Epithelial cell of esophagus (primary cell): ENCODE measurements at regions not wholly inside any gene's neighbourhood (a gene's known extent, or its start where the extent isn't known, plus 50 kb on each side); places are given as distances from the start of the nearest gene placed in this dataset.
"Not testable (repeated sequence)": the region's sequence is repeated elsewhere in the genome, so short reads cannot be mapped to it uniquely, and the experiment has no call there.

Experiments
- DNase-seq: peaks from one replicate; pipeline ENCODE4 v3.0.0; 2010; ENCODE audit warnings: low read depth
- H3K4me3 ChIP-seq: 2 replicates; pipeline ENCODE4 v1.5.1; 2011; ENCODE audit warnings: mild to moderate bottlenecking, low read length, control low read depth
- TF ChIP-seq, protein P1 (sequence below): IDR thresholded peaks from 2 replicates; pipeline ENCODE4 v1.5.1; 2011; ENCODE audit warnings: low read depth, mild to moderate bottlenecking, low read length, control low read depth, inconsistent platforms; ENCODE audit not compliant: insufficient read depth; ENCODE audit errors: missing control alignments

DNA sequence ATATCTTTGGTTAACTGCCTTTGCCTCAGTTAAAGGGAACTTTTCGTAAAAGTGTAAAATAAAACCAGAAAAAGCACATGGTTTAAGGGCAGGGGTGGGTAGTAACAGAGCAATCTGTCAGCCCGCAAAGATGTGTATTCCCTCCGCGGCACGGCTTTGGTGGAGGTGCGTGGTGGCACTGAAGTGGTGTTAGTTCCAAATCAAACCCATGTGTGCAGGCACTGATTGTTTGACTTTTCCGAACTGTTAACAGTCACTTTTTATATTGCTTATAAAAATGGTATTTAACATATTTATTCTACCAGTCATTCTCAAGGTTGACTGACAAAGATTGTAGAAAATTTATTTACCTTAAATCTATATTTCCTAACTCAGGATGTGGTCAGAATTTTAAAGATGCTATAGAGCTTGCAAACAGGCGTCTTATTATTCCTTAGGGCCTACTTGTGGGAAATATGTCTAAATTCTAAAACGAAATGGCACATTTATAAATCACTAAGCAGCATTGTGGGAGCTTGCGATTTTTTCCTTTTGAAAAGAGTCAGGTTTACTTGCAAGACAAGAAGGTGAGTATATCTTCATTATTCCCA lies 272.7 kb upstream of the PCDH18 start:
- no peak overlapping the region for H3K4me3 ChIP-seq
- no peak for DNase-seq
- TF ChIP-seq, protein P1, sequence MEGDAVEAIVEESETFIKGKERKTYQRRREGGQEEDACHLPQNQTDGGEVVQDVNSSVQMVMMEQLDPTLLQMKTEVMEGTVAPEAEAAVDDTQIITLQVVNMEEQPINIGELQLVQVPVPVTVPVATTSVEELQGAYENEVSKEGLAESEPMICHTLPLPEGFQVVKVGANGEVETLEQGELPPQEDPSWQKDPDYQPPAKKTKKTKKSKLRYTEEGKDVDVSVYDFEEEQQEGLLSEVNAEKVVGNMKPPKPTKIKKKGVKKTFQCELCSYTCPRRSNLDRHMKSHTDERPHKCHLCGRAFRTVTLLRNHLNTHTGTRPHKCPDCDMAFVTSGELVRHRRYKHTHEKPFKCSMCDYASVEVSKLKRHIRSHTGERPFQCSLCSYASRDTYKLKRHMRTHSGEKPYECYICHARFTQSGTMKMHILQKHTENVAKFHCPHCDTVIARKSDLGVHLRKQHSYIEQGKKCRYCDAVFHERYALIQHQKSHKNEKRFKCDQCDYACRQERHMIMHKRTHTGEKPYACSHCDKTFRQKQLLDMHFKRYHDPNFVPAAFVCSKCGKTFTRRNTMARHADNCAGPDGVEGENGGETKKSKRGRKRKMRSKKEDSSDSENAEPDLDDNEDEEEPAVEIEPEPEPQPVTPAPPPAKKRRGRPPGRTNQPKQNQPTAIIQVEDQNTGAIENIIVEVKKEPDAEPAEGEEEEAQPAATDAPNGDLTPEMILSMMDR, result no peak

DNA sequence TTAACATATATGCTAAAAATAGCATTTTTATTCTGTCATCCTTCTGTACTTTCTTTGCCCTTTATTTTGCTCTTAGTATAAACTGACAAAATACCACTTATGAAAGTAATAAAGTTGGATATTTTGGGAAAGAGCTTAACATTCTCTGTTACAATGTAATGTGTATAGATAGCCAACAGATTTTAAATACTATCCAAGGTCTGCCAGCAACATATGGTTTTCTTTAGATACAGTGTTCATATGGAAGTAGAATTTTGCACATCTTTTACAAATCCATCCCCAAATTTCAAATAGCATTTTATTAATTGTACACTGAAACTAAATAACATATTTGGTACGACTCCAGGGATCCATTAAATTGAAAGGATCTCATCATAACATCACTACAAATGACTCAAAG lies 268.6 kb upstream of the PCDH18 start:
- DNase-seq, result no peak
- H3K4me3 ChIP-seq, result no peak overlapping the region
- TF ChIP-seq, protein P1, result no peak

DNA sequence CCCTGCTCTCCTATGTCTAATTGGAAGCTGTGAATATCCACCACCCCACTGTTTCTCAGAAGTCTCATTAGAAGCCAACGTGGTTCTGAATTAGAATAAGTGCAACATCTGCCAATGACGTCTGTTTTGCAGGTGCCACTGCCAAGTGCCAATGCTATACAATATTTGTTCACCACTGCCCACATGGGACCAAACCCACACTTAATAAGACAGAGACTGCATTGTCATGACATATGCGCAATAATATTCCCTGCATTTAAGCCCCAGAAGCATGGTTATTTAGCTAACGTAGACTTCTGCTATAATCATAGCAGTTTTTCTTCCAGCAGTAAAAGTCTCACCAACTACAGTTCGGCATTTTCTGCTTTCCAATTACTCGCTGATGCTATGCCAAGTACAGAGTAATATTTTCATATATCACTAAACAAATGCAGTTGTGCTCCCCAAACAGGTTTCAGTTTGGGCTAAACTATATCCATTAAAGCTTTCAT lies 262.5 kb upstream of the PCDH18 start:
- TF ChIP-seq, protein P1, result no peak
- H3K4me3 ChIP-seq, result no peak overlapping the region
- peak; percentile 10 for DNase-seq

DNA sequence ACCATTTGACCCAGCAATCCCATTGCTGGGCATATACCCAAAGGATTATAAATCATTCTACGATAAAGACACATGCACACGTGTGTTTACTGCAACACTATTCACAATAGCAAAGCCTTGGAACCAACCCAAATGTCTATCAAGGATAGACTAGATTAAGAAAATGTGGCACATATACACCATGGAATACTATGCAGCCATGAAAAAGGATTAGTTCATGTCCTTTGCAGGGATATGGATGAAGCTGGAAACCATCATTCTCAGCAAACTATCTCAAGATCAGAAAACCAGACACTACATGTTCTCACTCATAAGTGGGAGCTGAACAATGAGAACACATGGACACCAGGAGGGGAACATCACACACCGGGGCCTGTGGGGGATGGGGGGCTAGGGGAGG lies 257.0 kb upstream of the PCDH18 start:
- not testable (repeated sequence) for H3K4me3 ChIP-seq, DNase-seq

DNA sequence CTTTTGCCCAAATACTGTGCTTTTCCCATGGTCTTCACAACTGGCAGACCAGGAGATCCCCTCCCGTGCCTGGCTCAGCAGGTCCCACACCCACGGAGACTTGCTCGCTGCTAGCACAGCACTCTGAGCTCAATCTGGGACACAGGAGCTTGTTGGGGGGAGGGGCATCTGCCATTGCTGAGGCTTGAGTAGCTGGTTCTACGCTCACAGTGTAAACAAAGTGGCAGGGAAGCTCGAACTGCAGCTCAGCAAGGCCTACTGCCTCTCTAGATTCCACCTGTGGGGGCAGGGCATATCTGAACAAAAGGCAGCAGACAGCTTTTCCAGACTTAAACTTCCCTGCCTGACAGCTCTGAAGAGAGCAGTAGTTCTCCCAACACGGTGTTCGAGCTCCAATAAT lies 251.6 kb upstream of the PCDH18 start:
- DNase-seq, H3K4me3 ChIP-seq: not testable (repeated sequence)

DNA sequence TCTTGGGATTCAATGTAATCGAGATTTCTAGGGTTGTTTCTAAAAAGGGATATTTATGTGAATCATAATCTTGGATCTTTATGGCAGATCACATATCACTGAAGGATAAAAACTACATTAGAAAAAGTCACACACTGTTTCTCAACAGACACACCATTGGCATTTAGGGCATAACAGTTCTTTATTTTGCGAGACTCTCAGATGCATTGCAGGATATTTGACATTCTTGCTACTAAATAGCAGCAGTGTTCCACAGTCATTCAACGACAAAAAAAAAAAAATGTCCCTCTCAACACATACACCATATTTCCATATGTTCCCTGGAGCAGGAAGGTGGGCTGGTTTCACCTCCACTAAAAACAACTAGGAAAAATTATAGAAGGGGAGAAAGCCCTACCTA lies 243.4 kb upstream of the PCDH18 start:
- no peak overlapping the region for H3K4me3 ChIP-seq
- no peak for DNase-seq
- TF ChIP-seq, protein P1, result no peak

DNA sequence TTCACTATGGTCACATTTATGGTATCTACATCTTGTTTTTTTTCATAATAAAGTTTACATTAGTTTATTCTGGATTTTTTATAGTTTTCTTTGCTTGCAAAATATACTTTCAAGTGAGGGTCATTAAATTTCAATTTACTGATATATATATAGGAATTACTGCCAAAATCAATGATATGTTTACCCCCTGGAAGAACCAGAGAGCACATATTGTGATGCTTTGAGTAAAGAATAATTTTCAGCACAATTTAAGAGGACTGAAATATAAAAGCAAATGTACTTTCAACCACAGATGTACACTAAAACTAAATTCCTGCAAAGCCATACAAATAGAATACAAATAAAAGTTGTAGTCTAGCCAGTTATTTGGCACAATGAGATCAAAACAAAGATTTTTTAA lies 242.2 kb upstream of the PCDH18 start:
- no peak overlapping the region for H3K4me3 ChIP-seq
- TF ChIP-seq, protein P1, result no peak
- DNase-seq, result no peak

DNA sequence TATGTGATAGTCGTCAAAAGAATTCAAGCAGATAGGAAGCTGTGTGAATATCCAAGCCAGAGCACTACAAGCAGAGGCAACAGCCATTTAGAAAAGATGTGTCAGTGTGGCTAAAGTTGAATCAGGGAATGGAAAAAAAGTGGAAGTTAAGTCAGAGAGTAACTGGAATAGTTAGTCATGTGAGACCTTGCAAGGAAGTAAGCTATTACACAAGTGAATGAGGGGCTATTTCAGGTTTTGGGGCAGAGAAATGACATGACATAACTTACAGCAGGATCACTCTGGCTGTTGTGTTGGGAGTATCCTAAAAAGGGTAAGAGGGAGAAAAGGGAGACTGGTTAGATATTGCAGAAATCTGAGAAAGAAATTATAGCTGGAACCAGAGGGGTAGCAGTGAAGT lies 236.6 kb upstream of the PCDH18 start:
- TF ChIP-seq, protein P1, result no peak
- DNase-seq, result no peak
- no peak overlapping the region for H3K4me3 ChIP-seq
